Midbrain (tissue), 1 donor: ENCODE measurements at regions not wholly inside any gene's neighbourhood (a gene's known extent, or its start where the extent isn't known, plus 50 kb on each side); places are given as distances from the start of the nearest gene placed in this dataset.
"Not testable (repeated sequence)": the region's sequence is repeated elsewhere in the genome, so short reads cannot be mapped to it uniquely, and the experiment has no call there.

Source experiments
- DNase-seq: peaks from one replicate; lab custom pipeline; 2025; lab: John Stamatoyannopoulos, UW

DNA sequence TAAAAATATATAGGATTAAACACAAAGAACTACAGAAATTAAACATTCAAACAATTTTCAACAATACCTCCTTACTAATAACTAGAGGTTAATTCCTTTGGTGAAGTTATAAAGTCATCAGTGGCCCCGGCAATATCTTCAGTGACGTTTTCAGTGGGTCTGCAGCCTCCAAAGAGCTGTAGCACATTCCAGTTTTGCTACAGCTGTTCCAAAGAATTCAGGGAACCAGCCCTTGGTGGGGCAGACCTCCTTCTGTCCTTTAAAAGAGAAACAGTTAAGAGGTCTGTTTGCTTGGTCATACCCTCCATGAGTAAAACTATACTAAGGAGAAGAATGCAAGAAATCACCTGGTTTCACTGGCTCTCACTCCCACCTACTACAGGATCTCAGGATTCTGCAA is 99.2 kb upstream of the ZDHHC17 start:
- no peak for DNase-seq

DNA sequence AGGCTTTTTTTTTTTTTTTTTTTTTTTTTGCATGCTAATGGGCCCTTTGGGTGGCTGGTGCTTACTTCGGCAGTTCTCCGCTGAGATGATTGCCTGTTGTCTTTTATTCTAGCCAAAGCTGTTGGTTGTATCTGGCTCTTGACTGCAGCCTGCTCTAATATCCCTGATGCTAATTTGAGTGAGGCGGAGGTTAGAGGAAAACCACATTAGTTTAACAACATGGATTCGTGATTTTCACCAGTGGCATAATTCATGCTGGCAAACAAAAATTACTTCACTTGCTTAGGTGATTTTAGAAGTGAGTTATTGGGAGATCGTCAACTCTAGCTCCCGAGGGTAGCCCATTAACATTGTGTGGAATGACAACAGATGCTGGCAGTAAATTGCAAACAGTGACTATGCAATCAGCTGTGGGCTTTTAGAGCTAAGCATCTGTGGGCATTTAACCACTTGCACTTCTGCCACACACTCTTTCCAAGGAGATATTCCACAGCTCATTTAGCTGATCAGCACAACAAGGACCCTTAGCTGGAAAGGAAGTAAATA is 97.6 kb upstream of the ZDHHC17 start:
- DNase-seq, result no peak

- DNase-seq, result no peak
Observed at GRCh38 chr12:76669981-76670380, 93.9 kb upstream of the ZDHHC17 start.

- no peak for DNase-seq
Observed at GRCh38 chr12:76670776-76671175, 93.1 kb upstream of the ZDHHC17 start.

DNA sequence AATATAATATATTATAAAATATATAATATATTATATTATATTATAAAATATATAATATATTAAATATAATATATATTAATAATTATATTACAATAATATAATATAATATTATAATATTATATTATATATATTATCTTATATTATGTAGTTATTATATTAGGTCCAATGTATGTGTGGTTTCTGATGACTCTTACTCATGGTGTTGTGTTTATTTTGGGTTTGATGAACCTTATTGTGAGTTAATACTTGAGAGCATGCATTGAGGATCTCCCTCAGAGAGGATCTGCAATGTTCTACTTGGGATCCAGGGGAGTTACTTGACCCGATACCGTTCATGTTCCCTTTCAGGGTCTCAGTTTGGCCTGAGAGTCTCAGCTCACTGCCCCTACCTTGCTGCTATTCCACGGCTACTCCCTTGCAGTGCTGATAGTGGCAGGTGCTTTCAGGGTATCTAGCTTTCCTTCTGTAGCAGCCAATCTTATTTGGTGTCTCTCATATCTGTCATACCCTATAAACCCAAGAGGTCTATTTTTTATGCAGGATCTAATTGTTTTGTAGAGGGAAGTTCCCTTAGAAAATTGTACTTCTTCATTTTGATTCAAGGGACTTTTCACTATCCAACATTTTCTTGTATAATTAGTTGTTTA is 89.1 kb upstream of the ZDHHC17 start:
- DNase-seq, result no peak

GRCh38 chr12:76676261-76676660 is 87.7 kb upstream of the ZDHHC17 start:
- DNase-seq, result not testable (repeated sequence)

DNA sequence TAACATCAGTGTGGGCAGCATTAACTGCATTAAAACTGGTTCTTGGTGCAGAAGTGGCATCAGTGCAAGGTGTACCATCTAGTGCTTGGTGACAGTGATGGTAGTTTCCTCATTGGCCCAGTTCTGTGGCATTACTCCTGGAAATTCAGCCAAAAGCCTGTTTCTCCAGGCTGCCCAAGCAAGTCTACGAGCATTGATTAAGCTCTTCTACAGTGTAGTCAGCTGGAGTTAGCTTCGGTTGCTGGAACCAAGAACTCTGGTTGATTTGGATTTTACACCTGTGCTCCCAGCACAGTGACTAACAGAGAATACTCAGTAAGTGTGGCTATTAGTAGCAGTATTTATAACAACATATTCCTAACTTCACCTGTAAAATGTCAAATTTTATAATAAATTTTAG is 84.9 kb upstream of the ZDHHC17 start:
- no peak for DNase-seq

GRCh38 chr12:76679778-76680177 is 84.1 kb upstream of the ZDHHC17 start:
- DNase-seq, result no peak

DNA sequence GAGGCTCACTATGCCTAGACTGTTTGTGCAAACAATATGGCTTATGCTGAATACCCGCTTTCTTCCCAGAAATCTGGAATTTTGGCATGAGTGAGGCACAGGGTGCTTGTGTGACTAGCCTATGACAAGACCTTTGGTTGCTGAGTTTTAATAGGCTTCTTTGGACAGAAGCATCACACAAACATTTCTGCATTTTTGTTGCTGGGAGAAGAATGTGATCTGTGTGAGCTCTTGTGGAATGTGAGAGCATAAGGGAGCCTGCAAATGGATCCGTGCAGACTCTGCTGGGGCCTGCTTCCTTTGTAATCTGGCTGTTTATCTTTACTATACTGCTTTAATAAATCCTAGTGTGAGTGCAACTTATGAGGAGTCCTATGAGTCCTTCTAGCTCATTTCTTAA is 83.0 kb upstream of the ZDHHC17 start:
- no peak for DNase-seq

GRCh38 chr12:76685246-76685678 is 78.7 kb upstream of the ZDHHC17 start:
- DNase-seq, result peak; percentile 40

DNA sequence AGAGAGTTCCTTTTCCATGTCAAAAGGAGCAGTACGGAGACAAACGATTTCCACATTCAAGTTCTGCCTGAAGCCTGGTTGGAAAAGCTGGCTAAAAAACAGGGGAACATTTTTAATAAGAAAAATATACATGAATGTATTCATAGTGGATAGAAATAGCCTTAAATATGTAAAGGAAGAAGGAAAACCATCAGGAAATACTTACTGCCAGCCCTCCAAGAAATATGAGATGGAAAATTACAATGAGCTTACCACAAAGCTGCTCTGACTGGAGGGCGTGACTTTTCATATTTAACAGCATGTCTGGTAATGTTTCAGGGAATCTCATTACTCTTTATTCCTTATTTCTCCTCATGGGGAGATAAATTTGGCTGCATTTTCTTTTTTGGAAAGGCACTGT is 75.9 kb upstream of the ZDHHC17 start:
- no peak for DNase-seq

DNA sequence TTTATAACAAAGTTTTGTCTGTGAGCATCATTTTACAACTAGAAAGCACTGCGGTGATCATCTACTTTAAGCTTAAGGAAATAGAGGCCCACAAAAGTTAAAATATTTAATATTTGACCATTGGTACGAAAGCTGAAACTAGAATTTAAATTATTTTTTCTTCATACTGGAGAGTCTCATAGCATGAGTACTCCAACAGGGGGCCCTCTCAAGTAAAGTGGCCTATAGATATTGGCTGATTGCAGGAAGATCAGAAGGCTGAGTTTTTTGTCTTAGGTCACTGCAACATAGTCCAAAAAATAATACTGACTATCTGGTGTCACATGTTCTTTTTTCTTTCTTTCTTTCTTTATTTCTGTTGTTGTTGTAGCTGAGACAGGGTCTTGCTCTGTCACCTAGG is 75.3 kb upstream of the ZDHHC17 start:
- no peak for DNase-seq

DNA sequence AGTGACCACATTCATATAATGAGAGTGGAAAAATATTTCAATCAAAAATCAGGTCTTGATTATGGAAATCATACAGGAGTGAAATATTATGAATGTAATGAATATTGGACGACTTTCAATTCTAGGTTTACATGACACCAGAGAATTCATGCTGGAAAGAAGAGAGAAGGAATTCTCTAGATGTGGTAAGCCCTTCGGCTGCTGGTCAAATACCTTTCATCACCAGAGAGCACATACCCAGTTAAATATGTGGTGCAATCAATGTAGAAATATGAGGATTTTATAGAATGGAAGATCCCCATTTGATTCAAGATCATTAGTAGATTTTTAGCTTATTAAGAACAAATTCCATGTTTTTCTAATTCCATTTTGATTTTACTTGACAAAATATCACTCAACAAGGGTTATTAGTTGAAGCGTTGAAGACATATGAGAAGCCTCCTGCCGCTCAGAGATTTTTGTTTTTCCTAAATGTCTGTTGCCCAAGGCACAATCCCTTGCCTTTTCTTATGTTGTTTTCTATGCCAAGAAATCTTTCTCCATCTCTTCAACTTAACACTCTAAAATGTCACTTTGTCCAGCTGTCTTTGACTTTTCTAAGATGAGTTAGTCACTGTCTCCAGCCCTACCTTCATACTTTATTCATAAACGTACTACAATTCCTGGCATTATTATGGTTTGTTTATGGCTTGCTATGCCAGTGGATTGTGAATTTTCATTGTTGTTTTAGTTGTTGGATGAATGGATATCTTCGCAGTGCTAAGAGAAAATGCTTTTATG is 72.8 kb upstream of the ZDHHC17 start:
- no peak for DNase-seq

- no peak for DNase-seq
Observed at GRCh38 chr12:76692846-76693245, 71.1 kb upstream of the ZDHHC17 start.

DNA sequence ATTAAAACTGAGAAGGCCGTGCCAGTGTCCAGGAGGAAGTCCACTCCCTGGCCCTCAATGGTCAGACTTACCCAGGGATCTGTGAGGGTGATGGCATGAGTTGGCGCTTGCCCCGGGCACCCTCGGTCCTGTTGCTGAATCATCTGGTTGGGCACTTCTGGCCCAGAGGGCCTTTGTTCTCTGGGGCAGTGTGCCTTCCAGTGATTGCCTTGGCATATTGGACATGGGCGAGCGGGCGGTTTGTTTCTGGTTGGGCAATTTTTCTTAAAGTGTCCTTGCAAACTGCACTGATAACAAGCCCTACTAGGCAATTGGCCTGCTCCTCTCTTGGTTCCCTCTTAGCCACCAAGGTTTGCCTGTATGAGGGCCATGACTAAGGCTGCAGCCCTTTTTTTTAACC is 69.5 kb upstream of the ZDHHC17 start:
- DNase-seq, result no peak

GRCh38 chr12:76696186-76696585 is 67.7 kb upstream of the ZDHHC17 start:
- no peak for DNase-seq

- DNase-seq, result no peak
Observed at GRCh38 chr12:76697849-76698248, 66.1 kb upstream of the ZDHHC17 start.

GRCh38 chr12:76698316-76698715 is 65.6 kb upstream of the ZDHHC17 start:
- no peak for DNase-seq

- DNase-seq, result no peak
Observed at GRCh38 chr12:76698966-76699365, 64.9 kb upstream of the ZDHHC17 start.

GRCh38 chr12:76701690-76702089 is 62.2 kb upstream of the ZDHHC17 start:
- no peak for DNase-seq

DNA sequence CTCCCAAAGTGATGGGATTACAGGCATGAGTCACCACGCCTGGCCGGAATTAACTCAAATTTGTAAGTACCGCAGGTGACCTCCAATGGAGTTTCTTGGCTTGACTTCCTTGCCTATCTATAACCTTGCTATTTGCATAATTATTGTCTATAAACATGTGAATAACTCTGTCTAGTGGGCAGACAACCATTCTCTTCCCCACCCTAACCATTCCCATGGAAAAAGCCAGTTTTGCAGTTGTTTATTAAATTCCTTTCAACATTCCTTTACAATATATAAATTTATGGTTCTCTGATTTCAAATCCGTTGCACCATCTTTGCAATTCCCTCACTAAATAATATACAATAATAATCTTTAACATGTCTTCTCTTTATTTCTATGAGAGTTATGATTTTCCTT is 61.0 kb upstream of the ZDHHC17 start:
- DNase-seq, result no peak

DNA sequence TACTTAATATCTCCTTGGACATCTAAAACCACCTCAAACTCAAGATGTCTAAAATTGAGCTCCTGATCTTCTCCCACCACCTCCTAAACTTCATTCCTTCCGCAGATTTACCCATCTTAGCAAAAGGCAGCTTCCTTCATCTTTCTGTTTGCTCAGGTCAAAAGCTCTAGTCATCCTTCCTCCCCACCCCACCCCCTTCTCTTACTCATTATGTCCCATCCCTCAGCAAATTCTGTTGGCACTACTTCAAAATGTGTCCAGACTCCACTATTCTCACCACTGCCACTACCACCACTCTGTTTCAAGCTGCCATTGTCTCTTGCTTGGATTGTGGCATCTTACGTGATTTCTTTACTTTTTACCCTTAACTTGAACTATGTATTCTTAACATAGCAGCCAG is 59.2 kb upstream of the ZDHHC17 start:
- no peak for DNase-seq

- no peak for DNase-seq
Observed at GRCh38 chr12:76706101-76706500, 57.8 kb upstream of the ZDHHC17 start.
